ENCODE measurements at regions not wholly inside any gene's neighbourhood (a gene's known extent, or its start where the extent isn't known, plus 50 kb on each side); places are given as distances from the start of the nearest gene placed in this dataset.

DNA sequence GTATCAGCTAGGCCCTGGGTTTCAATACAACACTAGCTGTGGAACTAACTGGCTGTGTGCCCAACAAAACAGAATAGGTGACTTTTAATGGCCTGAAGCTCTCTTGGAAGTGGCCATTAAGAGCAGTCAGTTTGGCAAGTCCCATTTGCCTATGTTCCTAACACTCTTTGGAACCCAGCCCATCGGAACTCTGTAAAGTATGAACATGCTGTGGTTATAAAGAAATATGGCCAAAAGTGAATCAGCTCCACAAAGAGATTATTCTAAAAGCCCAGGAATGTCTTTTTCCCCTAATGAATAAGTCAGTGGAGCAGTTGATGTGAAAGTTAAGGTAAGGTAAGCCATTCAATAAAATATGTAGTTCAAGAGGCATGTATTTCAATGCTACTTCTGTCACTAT, 223.7 kb upstream of the ADAMTS5 start:
- TF ChIP-seq, protein P1, sequence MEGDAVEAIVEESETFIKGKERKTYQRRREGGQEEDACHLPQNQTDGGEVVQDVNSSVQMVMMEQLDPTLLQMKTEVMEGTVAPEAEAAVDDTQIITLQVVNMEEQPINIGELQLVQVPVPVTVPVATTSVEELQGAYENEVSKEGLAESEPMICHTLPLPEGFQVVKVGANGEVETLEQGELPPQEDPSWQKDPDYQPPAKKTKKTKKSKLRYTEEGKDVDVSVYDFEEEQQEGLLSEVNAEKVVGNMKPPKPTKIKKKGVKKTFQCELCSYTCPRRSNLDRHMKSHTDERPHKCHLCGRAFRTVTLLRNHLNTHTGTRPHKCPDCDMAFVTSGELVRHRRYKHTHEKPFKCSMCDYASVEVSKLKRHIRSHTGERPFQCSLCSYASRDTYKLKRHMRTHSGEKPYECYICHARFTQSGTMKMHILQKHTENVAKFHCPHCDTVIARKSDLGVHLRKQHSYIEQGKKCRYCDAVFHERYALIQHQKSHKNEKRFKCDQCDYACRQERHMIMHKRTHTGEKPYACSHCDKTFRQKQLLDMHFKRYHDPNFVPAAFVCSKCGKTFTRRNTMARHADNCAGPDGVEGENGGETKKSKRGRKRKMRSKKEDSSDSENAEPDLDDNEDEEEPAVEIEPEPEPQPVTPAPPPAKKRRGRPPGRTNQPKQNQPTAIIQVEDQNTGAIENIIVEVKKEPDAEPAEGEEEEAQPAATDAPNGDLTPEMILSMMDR (conservative IDR thresholded peaks at IDR 0.05; ENCODE audit: low read depth, low read length): no peak
- TF ChIP-seq EZH2 (IDR thresholded peaks at IDR 0.05; ENCODE audit: borderline replicate concordance, low read depth, low read length, poor library complexity, severe bottlenecking): no peak

Measured in A673 (cell line).